ENCODE measurements at regions not wholly inside any gene's neighbourhood (a gene's known extent, or its start where the extent isn't known, plus 50 kb on each side); places are given as distances from the start of the nearest gene placed in this dataset.

GRCh38 chr2:210814251-210815025 is 258.0 kb downstream of the CPS1 start:
- TF ChIP-seq CTCF (conservative IDR thresholded peaks at IDR 0.05 in 1 of 2, IDR thresholded peaks at IDR 0.05 in 1 of 2; ENCODE audit: low read depth in 1 of 2, low read length in 2 of 2) (no peak), EZH2 (IDR thresholded peaks at IDR 0.05; ENCODE audit: low read length, missing control alignments) (no peak)
- no peaks in the 10 kb centered on the region for H3K36me3 ChIP-seq (ENCODE audit: control insufficient read depth, insufficient read depth, low read length)
- no peak overlapping the region for H3K9ac ChIP-seq (ENCODE audit: insufficient read depth, low read length)
- no peak for DNase-seq (ENCODE audit: low read depth in 2 of 2)
- no peaks in the 10 kb centered on the region for H4K20me1 ChIP-seq (ENCODE audit: control insufficient read depth, extremely low read depth, insufficient read depth, low read length)
- H3K9me3 ChIP-seq (ENCODE audit: control insufficient read depth, insufficient read depth, low read depth, low read length) = no peaks in the 10 kb centered on the region
- H2AFZ ChIP-seq (ENCODE audit: low read length) = no peak overlapping the region
- no peak overlapping the region for H3K27ac ChIP-seq (ENCODE audit: insufficient read depth, low read length)
- no peaks in the 10 kb centered on the region for H3K4me1 ChIP-seq (ENCODE audit: control insufficient read depth, extremely low read depth, insufficient read depth, low read length)
- H3K79me2 ChIP-seq (ENCODE audit: control insufficient read depth, insufficient read depth, low read length) = no peaks in the 10 kb centered on the region
- H3K4me2 ChIP-seq (ENCODE audit: extremely low read depth, insufficient read depth, low read length) = no peak overlapping the region
- H3K4me3 ChIP-seq (replicated peaks in 1 of 4; ENCODE audit: control extremely low read depth in 1 of 4, insufficient read depth in 1 of 4, low read depth in 3 of 4, low read length in 4 of 4) = no peak overlapping the region
- no peaks in the 10 kb centered on the region for H3K27me3 ChIP-seq (ENCODE audit: control insufficient read depth, insufficient read depth, low read length)

- Histone ChIP-seq H3K4me2 (ENCODE audit: extremely low read depth, insufficient read depth, low read length) (no peak overlapping the region), H2AFZ (ENCODE audit: low read length) (no peak overlapping the region), H3K27ac (ENCODE audit: insufficient read depth, low read length) (no peak overlapping the region), H3K4me1 (ENCODE audit: control insufficient read depth, extremely low read depth, insufficient read depth, low read length) (no peaks in the 10 kb centered on the region), H3K9ac (ENCODE audit: insufficient read depth, low read length) (no peak overlapping the region), H4K20me1 (ENCODE audit: control insufficient read depth, extremely low read depth, insufficient read depth, low read length) (no peaks in the 10 kb centered on the region), H3K79me2 (ENCODE audit: control insufficient read depth, insufficient read depth, low read length) (no peaks in the 10 kb centered on the region), H3K27me3 (ENCODE audit: control insufficient read depth, insufficient read depth, low read length) (no peaks in the 10 kb centered on the region), H3K4me3 (replicated peaks in 1 of 4; ENCODE audit: control extremely low read depth in 1 of 4, insufficient read depth in 1 of 4, low read depth in 3 of 4, low read length in 4 of 4) (no peak overlapping the region), H3K36me3 (ENCODE audit: control insufficient read depth, insufficient read depth, low read length) (no peaks in the 10 kb centered on the region), H3K9me3 (ENCODE audit: control insufficient read depth, insufficient read depth, low read depth, low read length) (no peaks in the 10 kb centered on the region)
- no peak for DNase-seq (ENCODE audit: low read depth in 2 of 2)
- TF ChIP-seq EZH2 (IDR thresholded peaks at IDR 0.05; ENCODE audit: low read length, missing control alignments) (no peak), CTCF (conservative IDR thresholded peaks at IDR 0.05 in 1 of 2, IDR thresholded peaks at IDR 0.05 in 1 of 2; ENCODE audit: low read depth in 1 of 2, low read length in 2 of 2) (no peak)
Measured at GRCh38 chr2:210816769-210817168, 260.4 kb downstream of the CPS1 start.

GRCh38 chr2:210818473-210818872 is 262.1 kb downstream of the CPS1 start:
- H3K4me3 ChIP-seq (replicated peaks in 1 of 4; ENCODE audit: control extremely low read depth in 1 of 4, insufficient read depth in 1 of 4, low read depth in 3 of 4, low read length in 4 of 4) = no peak overlapping the region
- H2AFZ ChIP-seq (ENCODE audit: low read length) = no peak overlapping the region
- no peak for DNase-seq (ENCODE audit: low read depth in 2 of 2)
- no peak overlapping the region for H3K4me2 ChIP-seq (ENCODE audit: extremely low read depth, insufficient read depth, low read length)
- H3K27me3 ChIP-seq (ENCODE audit: control insufficient read depth, insufficient read depth, low read length) = no peaks in the 10 kb centered on the region
- no peaks in the 10 kb centered on the region for H3K79me2 ChIP-seq (ENCODE audit: control insufficient read depth, insufficient read depth, low read length)
- H3K9me3 ChIP-seq (ENCODE audit: control insufficient read depth, insufficient read depth, low read depth, low read length) = no peaks in the 10 kb centered on the region
- no peaks in the 10 kb centered on the region for H4K20me1 ChIP-seq (ENCODE audit: control insufficient read depth, extremely low read depth, insufficient read depth, low read length)
- H3K9ac ChIP-seq (ENCODE audit: insufficient read depth, low read length) = no peak overlapping the region
- H3K36me3 ChIP-seq (ENCODE audit: control insufficient read depth, insufficient read depth, low read length) = no peaks in the 10 kb centered on the region
- H3K27ac ChIP-seq (ENCODE audit: insufficient read depth, low read length) = no peak overlapping the region
- H3K4me1 ChIP-seq (ENCODE audit: control insufficient read depth, extremely low read depth, insufficient read depth, low read length) = no peaks in the 10 kb centered on the region
- no peak for TF ChIP-seq EZH2 (IDR thresholded peaks at IDR 0.05; ENCODE audit: low read length, missing control alignments)
- TF ChIP-seq CTCF (conservative IDR thresholded peaks at IDR 0.05 in 1 of 2, IDR thresholded peaks at IDR 0.05 in 1 of 2; ENCODE audit: low read depth in 1 of 2, low read length in 2 of 2) = no peak
